Loucy (cell line): ENCODE measurements at regions not wholly inside any gene's neighbourhood (a gene's known extent, or its start where the extent isn't known, plus 50 kb on each side); places are given as distances from the start of the nearest gene placed in this dataset.

Experiments used
- H2AFZ ChIP-seq: fragments of 200-600 bp; sonication (generic); 2 replicates; pipeline ENCODE4 v1.6.0; 2016; ENCODE audit warnings: antibody characterized with exemption, mild to moderate bottlenecking, low read length, moderate library complexity
- H3F3A ChIP-seq: fragments of 200-600 bp; 2 replicates; pipeline ENCODE4 v1.6.0; 2016; ENCODE audit warnings: antibody characterized with exemption, low read depth, mild to moderate bottlenecking
- H3K27me3 ChIP-seq: fragments of 200-600 bp; sonication (generic); 2 replicates; pipeline ENCODE4 v1.6.1; 2014; ENCODE audit warnings: low read length, mild to moderate bottlenecking; ENCODE audit not compliant: insufficient read depth, poor library complexity, severe bottlenecking
- H3K36me3 ChIP-seq: fragments of 200-600 bp; sonication (generic); 2 replicates; pipeline ENCODE4 v1.6.1; 2016; ENCODE audit warnings: low read length; ENCODE audit not compliant: insufficient read depth
- H3K4me1 ChIP-seq: fragments of 200-600 bp; sonication (generic); 2 replicates; pipeline ENCODE4 v1.5.1; 2014; ENCODE audit warnings: low read length, mild to moderate bottlenecking; ENCODE audit not compliant: insufficient read depth, poor library complexity, severe bottlenecking
- H3K4me2 ChIP-seq: fragments of 200-600 bp; sonication (generic); 2 replicates; pipeline ENCODE4 v1.6.0; 2014; ENCODE audit warnings: antibody characterized with exemption, low read length, low read depth, mild to moderate bottlenecking; ENCODE audit not compliant: poor library complexity, severe bottlenecking
- H3K4me3 ChIP-seq: fragments of 200-600 bp; sonication (generic); 2 replicates; pipeline ENCODE4 v1.5.1; 2014; ENCODE audit warnings: low read length, mild to moderate bottlenecking, mixed read lengths; ENCODE audit not compliant: poor library complexity, severe bottlenecking
- H3K79me2 ChIP-seq: fragments of 200-600 bp; sonication (generic); 2 replicates; pipeline ENCODE4 v1.6.1; 2014; ENCODE audit warnings: low read length; ENCODE audit not compliant: insufficient read depth
- H3K9ac ChIP-seq: fragments of 200-600 bp; sonication (generic); 2 replicates; pipeline ENCODE4 v1.6.0; 2014; ENCODE audit warnings: mild to moderate bottlenecking, low read depth, low read length, moderate library complexity; ENCODE audit not compliant: poor library complexity, severe bottlenecking
- H3K9me2 ChIP-seq: fragments of 200-600 bp; sonication (generic); replicated peaks from 2 replicates; pipeline ENCODE4 v1.6.1; 2016; ENCODE audit warnings: low read depth, low read length, mixed read lengths
- H3K9me3 ChIP-seq: fragments of 200-600 bp; sonication (generic); 2 replicates; pipeline ENCODE4 v1.6.1; 2014; ENCODE audit warnings: mild to moderate bottlenecking, antibody characterized with exemption, low read length, low read depth; ENCODE audit not compliant: insufficient read depth
- H4K20me1 ChIP-seq: fragments of 200-600 bp; sonication (generic); 2 replicates; pipeline ENCODE4 v1.6.0; 2014; ENCODE audit warnings: antibody characterized with exemption, low read length, mild to moderate bottlenecking; ENCODE audit not compliant: insufficient read depth, poor library complexity, severe bottlenecking
- EZH2phosphoT487 ChIP-seq: fragments of 200-600 bp; IDR thresholded peaks from 2 replicates; pipeline ENCODE4 v1.6.1; 2018; ENCODE audit warnings: antibody characterized with exemption, mild to moderate bottlenecking, moderate library complexity, borderline replicate concordance
- TF ChIP-seq, protein P1 (sequence below): fragments of 200-600 bp; sonication (generic); conservative IDR thresholded peaks from 2 replicates; pipeline ENCODE4 v1.5.1; 2014; ENCODE audit warnings: mild to moderate bottlenecking, antibody characterized with exemption, low read length

- no peaks in the 10 kb centered on the region for H3K9me3 ChIP-seq
- no peaks in the 10 kb centered on the region for H4K20me1 ChIP-seq
- no peak overlapping the region for H2AFZ ChIP-seq
- no peak overlapping the region for H3K4me2 ChIP-seq
- no peaks in the 10 kb centered on the region for H3F3A ChIP-seq
- no peaks in the 10 kb centered on the region for H3K27me3 ChIP-seq
- H3K36me3 ChIP-seq = no peaks in the 10 kb centered on the region
- H3K4me3 ChIP-seq = no peak overlapping the region
- H3K9ac ChIP-seq = no peak overlapping the region
- no peaks in the 10 kb centered on the region for H3K79me2 ChIP-seq
- TF ChIP-seq EZH2phosphoT487 = no peak
- TF ChIP-seq, protein P1, sequence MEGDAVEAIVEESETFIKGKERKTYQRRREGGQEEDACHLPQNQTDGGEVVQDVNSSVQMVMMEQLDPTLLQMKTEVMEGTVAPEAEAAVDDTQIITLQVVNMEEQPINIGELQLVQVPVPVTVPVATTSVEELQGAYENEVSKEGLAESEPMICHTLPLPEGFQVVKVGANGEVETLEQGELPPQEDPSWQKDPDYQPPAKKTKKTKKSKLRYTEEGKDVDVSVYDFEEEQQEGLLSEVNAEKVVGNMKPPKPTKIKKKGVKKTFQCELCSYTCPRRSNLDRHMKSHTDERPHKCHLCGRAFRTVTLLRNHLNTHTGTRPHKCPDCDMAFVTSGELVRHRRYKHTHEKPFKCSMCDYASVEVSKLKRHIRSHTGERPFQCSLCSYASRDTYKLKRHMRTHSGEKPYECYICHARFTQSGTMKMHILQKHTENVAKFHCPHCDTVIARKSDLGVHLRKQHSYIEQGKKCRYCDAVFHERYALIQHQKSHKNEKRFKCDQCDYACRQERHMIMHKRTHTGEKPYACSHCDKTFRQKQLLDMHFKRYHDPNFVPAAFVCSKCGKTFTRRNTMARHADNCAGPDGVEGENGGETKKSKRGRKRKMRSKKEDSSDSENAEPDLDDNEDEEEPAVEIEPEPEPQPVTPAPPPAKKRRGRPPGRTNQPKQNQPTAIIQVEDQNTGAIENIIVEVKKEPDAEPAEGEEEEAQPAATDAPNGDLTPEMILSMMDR = no peak
- H3K9me2 ChIP-seq = no peaks in the 10 kb centered on the region
- H3K4me1 ChIP-seq = no peaks in the 10 kb centered on the region
Observed at GRCh38 chr9:18020121-18020745, 441.4 kb downstream of the SH3GL2 start.

DNA sequence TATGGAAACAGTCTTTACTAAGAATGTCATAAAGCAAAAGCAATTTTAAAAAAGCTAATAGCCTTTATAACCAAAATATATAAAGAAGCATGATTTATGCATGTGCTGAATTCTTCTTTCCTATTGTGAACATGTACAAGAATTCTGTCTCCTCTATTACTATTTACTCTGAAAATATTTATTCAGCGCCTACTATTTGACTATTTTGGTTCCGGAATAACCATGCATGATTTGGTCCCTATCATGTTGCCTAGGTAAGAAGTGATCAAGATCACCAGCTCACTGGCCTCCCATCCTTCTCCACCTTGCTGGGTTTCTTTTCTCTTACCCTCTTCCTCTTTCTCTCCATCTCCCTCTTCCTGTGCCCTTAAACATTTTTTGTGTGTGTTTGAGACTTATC, 443.8 kb downstream of the SH3GL2 start:
- H3K9ac ChIP-seq = no peak overlapping the region
- no peak for TF ChIP-seq EZH2phosphoT487
- TF ChIP-seq, protein P1 = no peak
- no peaks in the 10 kb centered on the region for H3K9me2 ChIP-seq
- no peaks in the 10 kb centered on the region for H3K9me3 ChIP-seq
- H3K4me1 ChIP-seq = no peaks in the 10 kb centered on the region
- H3K27me3 ChIP-seq = no peaks in the 10 kb centered on the region
- no peak overlapping the region for H2AFZ ChIP-seq
- no peaks in the 10 kb centered on the region for H4K20me1 ChIP-seq
- H3K4me2 ChIP-seq = no peak overlapping the region
- no peaks in the 10 kb centered on the region for H3K36me3 ChIP-seq
- no peak overlapping the region for H3K4me3 ChIP-seq
- no peaks in the 10 kb centered on the region for H3K79me2 ChIP-seq
- no peaks in the 10 kb centered on the region for H3F3A ChIP-seq

GRCh38 chr9:18023332-18023731, 444.5 kb downstream of the SH3GL2 start:
- Histone ChIP-seq H3K9me2 (no peaks in the 10 kb centered on the region), H2AFZ (no peak overlapping the region), H3F3A (no peaks in the 10 kb centered on the region), H3K36me3 (no peaks in the 10 kb centered on the region), H3K4me2 (no peak overlapping the region), H3K9me3 (no peaks in the 10 kb centered on the region), H3K27me3 (no peaks in the 10 kb centered on the region), H4K20me1 (no peaks in the 10 kb centered on the region), H3K4me1 (no peaks in the 10 kb centered on the region), H3K4me3 (no peak overlapping the region), H3K79me2 (no peaks in the 10 kb centered on the region), H3K9ac (no peak overlapping the region)
- TF ChIP-seq, protein P1 = no peak
- TF ChIP-seq EZH2phosphoT487 = no peak
